Trophoblast cell (in vitro differentiated cells and primary cell): ENCODE measurements at regions not wholly inside any gene's neighbourhood (a gene's known extent, or its start where the extent isn't known, plus 50 kb on each side); places are given as distances from the start of the nearest gene placed in this dataset.

Experiments
- DNase-seq, 2 donors: peaks; one replicate each; pipeline ENCODE4 v3.0.0-alpha.2; 2016
- H2AFZ ChIP-seq: 2 replicates; pipeline ENCODE4 v1.6.1; 2013; ENCODE audit warnings: low read length, moderate library complexity, mild to moderate bottlenecking; ENCODE audit not compliant: insufficient read depth, poor library complexity
- H2AK5ac ChIP-seq: 2 replicates; pipeline ENCODE4 v1.6.1; 2013; ENCODE audit warnings: mild to moderate bottlenecking, low read length
- H2BK120ac ChIP-seq: 2 replicates; pipeline ENCODE4 v1.6.1; 2013; ENCODE audit warnings: low read length, mild to moderate bottlenecking, moderate library complexity; ENCODE audit not compliant: insufficient read depth, poor library complexity
- H2BK12ac ChIP-seq: 2 replicates; pipeline ENCODE4 v1.6.1; 2013; ENCODE audit warnings: mild to moderate bottlenecking, low read length, moderate library complexity
- H2BK5ac ChIP-seq: 2 replicates; pipeline ENCODE4 v1.6.1; 2013; ENCODE audit warnings: low read length, low read depth, moderate library complexity, mild to moderate bottlenecking; ENCODE audit not compliant: poor library complexity
- H3K14ac ChIP-seq: 2 replicates; pipeline ENCODE4 v1.6.1; 2013; ENCODE audit warnings: mild to moderate bottlenecking, low read length
- H3K18ac ChIP-seq: 2 replicates; pipeline ENCODE4 v1.6.1; 2013; ENCODE audit warnings: mild to moderate bottlenecking, low read length
- H3K23ac ChIP-seq: 2 replicates; pipeline ENCODE4 v1.6.1; 2013; ENCODE audit warnings: low read length
- H3K27ac ChIP-seq: 2 replicates; pipeline ENCODE4 v1.5.1; 2013; ENCODE audit warnings: low read depth, mild to moderate bottlenecking, inconsistent platforms, low read length, moderate library complexity
- H3K27me3 ChIP-seq: 2 replicates; pipeline ENCODE4 v1.6.1; 2013; ENCODE audit warnings: inconsistent platforms, mild to moderate bottlenecking, low read length, moderate library complexity; ENCODE audit not compliant: insufficient read depth
- H3K36me3 ChIP-seq, 2 experiments: 1 replicate in 1 of 2; 2 replicates in 1 of 2; pipeline ENCODE4 v1.6.1; 2013; ENCODE audit warnings: low read length in 2 of 2, mild to moderate bottlenecking in 2 of 2, moderate library complexity in 1 of 2; ENCODE audit not compliant: insufficient read depth in 2 of 2, control insufficient read depth in 1 of 2
- H3K4ac ChIP-seq: 2 replicates; pipeline ENCODE4 v1.6.1; 2013; ENCODE audit warnings: low read depth, mild to moderate bottlenecking, low read length, moderate library complexity
- H3K4me1 ChIP-seq, 2 experiments: 1 replicate in 1 of 2; 2 replicates in 1 of 2; pipeline ENCODE4 v1.6.1; 2013; ENCODE audit warnings: low read length in 2 of 2, mild to moderate bottlenecking in 2 of 2, moderate library complexity in 1 of 2; ENCODE audit not compliant: insufficient read depth in 2 of 2, control insufficient read depth in 1 of 2
- H3K4me2 ChIP-seq: 2 replicates; pipeline ENCODE4 v1.6.1; 2013; ENCODE audit warnings: inconsistent platforms, mild to moderate bottlenecking, low read length, moderate library complexity
- H3K4me3 ChIP-seq: 2 replicates; pipeline ENCODE4 v1.5.1; 2013; ENCODE audit warnings: mild to moderate bottlenecking, low read depth, low read length, inconsistent platforms
- H3K79me1 ChIP-seq: one replicate; pipeline ENCODE4 v1.6.1; 2013; ENCODE audit warnings: low read length
- H3K79me2 ChIP-seq: 2 replicates; pipeline ENCODE4 v1.6.1; 2013; ENCODE audit warnings: low read length, mild to moderate bottlenecking; ENCODE audit not compliant: control insufficient read depth, insufficient read depth, poor library complexity
- H3K9ac ChIP-seq: 2 replicates; pipeline ENCODE4 v1.6.1; 2013; ENCODE audit warnings: mild to moderate bottlenecking, low read length
- H3K9me3 ChIP-seq: 2 replicates; pipeline ENCODE4 v1.6.1; 2013; ENCODE audit warnings: low read depth, mild to moderate bottlenecking, control low read depth, inconsistent platforms, low read length; ENCODE audit not compliant: insufficient read depth
- H4K12ac ChIP-seq: 2 replicates; pipeline ENCODE4 v1.6.1; 2013; ENCODE audit warnings: low read depth, mild to moderate bottlenecking, low read length, moderate library complexity
- H4K8ac ChIP-seq: 2 replicates; pipeline ENCODE4 v1.6.1; 2013; ENCODE audit warnings: low read depth, mild to moderate bottlenecking, low read length, moderate library complexity
- H4K91ac ChIP-seq: one replicate; pipeline ENCODE4 v1.6.1; 2013; ENCODE audit warnings: low read depth, mild to moderate bottlenecking, low read length, moderate library complexity
- WGBS: extraction: QIAGEN DNeasy Blood & Tissue Kit; methylation state at CpG from one replicate; pipeline ENCODE4 v1.1.7; 2013; ENCODE audit warnings: missing lambda C conversion rate; ENCODE audit not compliant: insufficient read length, insufficient coverage; ENCODE audit errors: extremely low coverage; 5-methylcytosine and 5-hydroxymethylcytosine counted together

DNA sequence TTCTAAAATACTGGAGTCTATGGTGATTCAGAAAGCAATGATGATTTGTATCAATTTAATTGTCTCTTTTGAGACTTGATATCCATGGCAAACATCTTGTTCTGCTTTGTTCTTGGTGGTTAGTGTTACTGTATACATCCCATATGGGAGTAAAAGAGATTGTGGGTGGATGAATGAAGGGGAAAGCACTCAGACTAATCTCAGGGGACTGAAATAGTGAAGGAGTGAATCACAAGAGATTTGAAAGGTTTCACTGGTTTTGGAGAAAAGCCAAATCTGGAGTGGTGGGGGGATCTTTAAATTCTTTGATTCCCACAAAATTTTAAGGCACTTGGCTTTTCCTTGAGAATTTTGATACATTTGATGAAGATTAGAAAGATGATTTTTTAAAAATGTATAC is 369.4 kb downstream of the INHBA start:
- Histone ChIP-seq H3K9ac (no peak overlapping the region), H3K4me2 (no peak overlapping the region), H2BK5ac (no peak overlapping the region), H3K36me3 (no peaks in the 10 kb centered on the region), H3K79me1 (peaks cover 3% of the 10 kb centered on the region), H3K4me1 (peaks cover 0 to 3% of the 10 kb centered on the region in 2 experiments), H4K8ac (no peak overlapping the region), H3K27me3 (no peaks in the 10 kb centered on the region), H3K4ac (no peak overlapping the region), H2BK120ac (no peak overlapping the region), H3K18ac (no peak overlapping the region), H3K4me3 (no peak overlapping the region), H3K23ac (no peak overlapping the region), H4K91ac (no peak overlapping the region), H2BK12ac (no peak overlapping the region), H3K27ac (no peak overlapping the region), H4K12ac (no peak overlapping the region), H3K14ac (no peak overlapping the region), H3K9me3 (no peaks in the 10 kb centered on the region), H3K79me2 (no peaks in the 10 kb centered on the region), H2AK5ac (no peak overlapping the region), H2AFZ (no peak overlapping the region)
- no peak for DNase-seq

DNA sequence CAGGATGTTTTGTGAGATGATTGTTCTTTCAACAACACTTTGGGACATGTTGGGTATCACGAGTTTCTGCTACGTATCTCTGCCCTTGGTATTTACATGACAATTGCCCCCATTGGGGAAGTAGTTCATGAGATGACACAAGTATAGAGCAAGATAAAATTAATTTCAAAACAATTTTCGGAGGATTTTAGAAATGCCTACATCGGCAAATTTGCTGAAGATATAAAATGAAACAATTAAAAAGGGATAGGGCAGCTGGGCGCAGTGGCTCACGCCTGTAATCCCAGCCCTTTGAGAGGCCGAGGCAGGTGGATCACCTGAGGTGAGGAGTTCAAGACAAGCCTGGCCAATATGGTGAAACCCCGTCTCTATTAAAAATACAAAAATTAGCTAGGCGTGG is 371.7 kb downstream of the INHBA start:
- DNase-seq = no peak
- Histone ChIP-seq H3K4me1 (no peaks in the 10 kb centered on the region), H3K27me3 (no peaks in the 10 kb centered on the region), H2BK12ac (no peak overlapping the region), H3K18ac (no peak overlapping the region), H2BK120ac (no peak overlapping the region), H4K12ac (no peak overlapping the region), H3K79me2 (no peaks in the 10 kb centered on the region), H3K4me2 (no peak overlapping the region), H4K8ac (no peak overlapping the region), H3K4ac (no peak overlapping the region), H3K14ac (no peak overlapping the region), H3K9ac (no peak overlapping the region), H3K27ac (no peak overlapping the region), H4K91ac (no peak overlapping the region), H2AK5ac (no peak overlapping the region), H3K9me3 (no peaks in the 10 kb centered on the region), H3K23ac (no peak overlapping the region), H2BK5ac (no peak overlapping the region), H2AFZ (no peak overlapping the region), H3K79me1 (peaks cover 3% of the 10 kb centered on the region), H3K36me3 (no peaks in the 10 kb centered on the region), H3K4me3 (no peak overlapping the region)
- WGBS = no CpG with 5 or more reads among the region's 9 CpGs

DNA sequence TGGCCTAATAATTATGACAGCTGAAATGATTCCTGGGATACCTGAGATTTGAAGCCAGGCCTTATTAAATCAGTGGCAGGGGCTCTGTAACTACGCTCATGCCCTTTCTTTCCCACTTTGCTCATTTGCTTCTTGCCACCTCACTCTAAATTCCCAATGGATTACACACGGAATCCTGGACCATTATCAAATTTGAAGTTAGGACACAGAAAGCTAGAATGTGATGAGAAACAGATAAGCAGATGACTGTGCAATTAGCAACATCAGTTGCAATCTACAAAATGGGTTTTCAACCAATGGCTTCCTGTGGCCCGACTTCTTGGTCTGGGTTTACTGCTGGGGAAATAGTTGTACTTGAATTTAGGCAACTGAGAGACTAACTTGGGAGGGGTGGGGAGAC is 374.3 kb downstream of the INHBA start:
- peaks cover 4% of the 10 kb centered on the region for H3K79me1 ChIP-seq
- H4K8ac ChIP-seq = no peak overlapping the region
- no peak overlapping the region for H2BK120ac ChIP-seq
- H2AFZ ChIP-seq = no peak overlapping the region
- H4K91ac ChIP-seq = no peak overlapping the region
- H2BK12ac ChIP-seq = no peak overlapping the region
- no peaks in the 10 kb centered on the region for H3K36me3 ChIP-seq
- H3K4ac ChIP-seq = no peak overlapping the region
- H3K4me2 ChIP-seq = no peak overlapping the region
- no peak overlapping the region for H4K12ac ChIP-seq
- peaks cover 0 to 4% of the 10 kb centered on the region in 2 experiments for H3K4me1 ChIP-seq
- no peak overlapping the region for H3K14ac ChIP-seq
- H3K9ac ChIP-seq = no peak overlapping the region
- no peak overlapping the region for H3K18ac ChIP-seq
- H3K79me2 ChIP-seq = no peaks in the 10 kb centered on the region
- peak; percentile 49 to 88 for DNase-seq
- H3K23ac ChIP-seq = no peak overlapping the region
- no peak overlapping the region for H2AK5ac ChIP-seq
- H3K27me3 ChIP-seq = no peaks in the 10 kb centered on the region
- no peak overlapping the region for H3K4me3 ChIP-seq
- WGBS = no CpG with 5 or more reads among the region's 3 CpGs
- no peaks in the 10 kb centered on the region for H3K9me3 ChIP-seq
- no peak overlapping the region for H2BK5ac ChIP-seq
- H3K27ac ChIP-seq = no peak overlapping the region

GRCh38 chr7:41328131-41328530 is 374.8 kb downstream of the INHBA start:
- H3K27me3 ChIP-seq = no peaks in the 10 kb centered on the region
- no peak overlapping the region for H4K12ac ChIP-seq
- no peak overlapping the region for H2BK12ac ChIP-seq
- no peak overlapping the region for H3K23ac ChIP-seq
- H2BK5ac ChIP-seq = no peak overlapping the region
- H2AFZ ChIP-seq = no peak overlapping the region
- no peak overlapping the region for H2BK120ac ChIP-seq
- H3K4me3 ChIP-seq = no peak overlapping the region
- H3K4me1 ChIP-seq = peaks cover 0 to 4% of the 10 kb centered on the region in 2 experiments
- H3K9me3 ChIP-seq = no peaks in the 10 kb centered on the region
- H4K91ac ChIP-seq = no peak overlapping the region
- H3K36me3 ChIP-seq = no peaks in the 10 kb centered on the region
- H3K18ac ChIP-seq = no peak overlapping the region
- H3K9ac ChIP-seq = no peak overlapping the region
- no peak overlapping the region for H3K27ac ChIP-seq
- H3K14ac ChIP-seq = no peak overlapping the region
- no peaks in the 10 kb centered on the region for H3K79me2 ChIP-seq
- DNase-seq = no peak
- no CpG with 5 or more reads among the region's 3 CpGs for WGBS
- no peak overlapping the region for H3K4ac ChIP-seq
- H3K79me1 ChIP-seq = peaks cover 4% of the 10 kb centered on the region
- no peak overlapping the region for H4K8ac ChIP-seq
- no peak overlapping the region for H3K4me2 ChIP-seq
- no peak overlapping the region for H2AK5ac ChIP-seq
